NCI-H526 (cell line): ENCODE measurements at regions not wholly inside any gene's neighbourhood (a gene's known extent, or its start where the extent isn't known, plus 50 kb on each side); places are given as distances from the start of the nearest gene placed in this dataset.

Source experiments
- DNase-seq, 2 experiments: peaks; one replicate each; lab custom pipeline; 2025; lab: John Stamatoyannopoulos, UW

GRCh38 chrX:93598076-93598475, 75.3 kb downstream of the NAP1L3 start:
- DNase-seq = peak in 1 of 2 experiments; percentile 9

GRCh38 chrX:93594780-93595179, 78.6 kb downstream of the NAP1L3 start:
- no peak for DNase-seq

- no peak for DNase-seq
Observed at GRCh38 chrX:93593966-93594365, 79.4 kb downstream of the NAP1L3 start.

- no peak for DNase-seq
Observed at GRCh38 chrX:93591398-93591797, 82.0 kb downstream of the NAP1L3 start.

- DNase-seq = no peak
Observed at GRCh38 chrX:93585661-93586060, 87.7 kb downstream of the NAP1L3 start.

- DNase-seq = no peak
Observed at GRCh38 chrX:93580634-93581033, 92.7 kb downstream of the NAP1L3 start.

- DNase-seq = no peak
Observed at GRCh38 chrX:93538575-93538974, 134.8 kb downstream of the NAP1L3 start.

GRCh38 chrX:93528917-93529316, 144.5 kb downstream of the NAP1L3 start:
- DNase-seq = no peak
